Right atrium auricular region (tissue), 2 donors: ENCODE measurements at regions not wholly inside any gene's neighbourhood (a gene's known extent, or its start where the extent isn't known, plus 50 kb on each side); places are given as distances from the start of the nearest gene placed in this dataset.
A peak's percentile ranks its signal among the peaks of the same experiment; 100 is the strongest.

ENCODE experiments used
- DNase-seq: peaks from one replicate; pipeline ENCODE4 v3.0.0-alpha.2; 2019; ENCODE audit warnings: low spot score
- H3K27ac ChIP-seq, 2 donors: fragments of 200-600 bp; sonication (generic); 1 replicate in 1 of 2; 2 replicates in 1 of 2; pipeline ENCODE4 v1.5.1; 2016 to 2019
- H3K27me3 ChIP-seq, 2 donors: fragments of 200-600 bp; sonication (generic); one replicate each; pipeline versions ENCODE4 v1.5.1 to v1.6.0; 2017 to 2019
- H3K36me3 ChIP-seq: fragments of 200-600 bp; sonication (generic); one replicate; pipeline ENCODE4 v1.5.1; 2016
- H3K4me1 ChIP-seq, 2 donors: fragments of 200-600 bp; sonication (generic); one replicate each; pipeline versions ENCODE4 v1.5.1 to v1.6.0; 2017 to 2019
- H3K4me3 ChIP-seq, 2 donors: fragments of 200-600 bp; sonication (generic); 1 replicate in 1 of 2; 2 replicates in 1 of 2; pipeline ENCODE4 v1.5.1; 2017 to 2019; ENCODE audit warnings: mild to moderate bottlenecking in 1 of 2, moderate library complexity in 1 of 2
- H3K9me3 ChIP-seq, 2 donors: fragments of 200-600 bp; sonication (generic); one replicate each; pipeline ENCODE4 v1.5.1; 2019
- CTCF ChIP-seq, 2 donors: fragments of 200-600 bp; sonication (generic); IDR thresholded peaks; one replicate each; pipeline ENCODE4 v1.5.1; 2019; ENCODE audit warnings: antibody characterized with exemption in 2 of 2

- peaks cover 0 to 16% of the 10 kb centered on the region in 2 donors for H3K4me1 ChIP-seq
- H3K27ac ChIP-seq, result no peak overlapping the region
- H3K4me3 ChIP-seq, result no peak overlapping the region
- H3K9me3 ChIP-seq, result no peaks in the 10 kb centered on the region
- no peaks in the 10 kb centered on the region for H3K36me3 ChIP-seq
- no peaks in the 10 kb centered on the region for H3K27me3 ChIP-seq
- DNase-seq, result no peak
- TF ChIP-seq CTCF (IDR thresholded peaks at IDR 0.05), result peak in 1 of 2 donors; percentile 48
Measured at GRCh38 chr13:26971990-26972887, 199.4 kb downstream of the USP12 start.

GRCh38 chr13:26968431-26969341, 202.9 kb downstream of the USP12 start:
- Histone ChIP-seq H3K9me3 (no peaks in the 10 kb centered on the region), H3K36me3 (no peaks in the 10 kb centered on the region), H3K4me1 (peaks cover 0 to 46% of the 10 kb centered on the region in 2 donors), H3K27me3 (no peaks in the 10 kb centered on the region), H3K4me3 (no peak overlapping the region), H3K27ac (peak overlapping the region in 1 of 2 donors; percentile 32)
- DNase-seq, result no peak
- TF ChIP-seq CTCF (IDR thresholded peaks at IDR 0.05), result no peak

GRCh38 chr13:26967119-26968038, 204.2 kb downstream of the USP12 start:
- no peak overlapping the region for H3K4me3 ChIP-seq
- no peaks in the 10 kb centered on the region for H3K27me3 ChIP-seq
- peaks cover 0 to 46% of the 10 kb centered on the region in 2 donors for H3K4me1 ChIP-seq
- no peaks in the 10 kb centered on the region for H3K9me3 ChIP-seq
- H3K27ac ChIP-seq, result no peak overlapping the region
- DNase-seq, result peak; percentile 64
- H3K36me3 ChIP-seq, result no peaks in the 10 kb centered on the region
- no peak for TF ChIP-seq CTCF (IDR thresholded peaks at IDR 0.05)

GRCh38 chr13:26966701-26967080, 204.9 kb downstream of the USP12 start:
- no peaks in the 10 kb centered on the region for H3K36me3 ChIP-seq
- no peak for DNase-seq
- no peak overlapping the region for H3K27ac ChIP-seq
- H3K4me1 ChIP-seq, result peaks cover 0 to 46% of the 10 kb centered on the region in 2 donors
- TF ChIP-seq CTCF (IDR thresholded peaks at IDR 0.05), result no peak
- no peaks in the 10 kb centered on the region for H3K9me3 ChIP-seq
- H3K4me3 ChIP-seq, result no peak overlapping the region
- no peaks in the 10 kb centered on the region for H3K27me3 ChIP-seq
